GM12878 (cell line): ENCODE measurements at regions not wholly inside any gene's neighbourhood (a gene's known extent, or its start where the extent isn't known, plus 50 kb on each side); places are given as distances from the start of the nearest gene placed in this dataset.

Experiments
- ELK1 ChIP-seq: IDR thresholded peaks from 2 replicates; pipeline ENCODE4 v1.6.1; 2012; ENCODE audit warnings: low read depth, low read length, improper control_type of control experiment
- HDAC2 ChIP-seq: fragments of 200-600 bp; sonication (generic); IDR thresholded peaks from 2 replicates; pipeline ENCODE4 v1.6.1; 2017
- HSF1 ChIP-seq: fragments of 150-350 bp; IDR thresholded peaks from 2 replicates; pipeline ENCODE4 v1.6.1; 2014; ENCODE audit warnings: mild to moderate bottlenecking, low read depth, low read length
- KAT2A ChIP-seq: conservative IDR thresholded peaks from 2 replicates; pipeline ENCODE4 v1.6.1; 2011; ENCODE audit warnings: low read depth, low read length; ENCODE audit not compliant: control insufficient read depth
- MEF2B ChIP-seq: fragments of 450-650 bp; IDR thresholded peaks from 2 replicates; pipeline ENCODE4 v1.6.1; 2018; ENCODE audit warnings: mild to moderate bottlenecking, moderate library complexity; ENCODE audit not compliant: partially characterized antibody, poor library complexity, severe bottlenecking
- NR2C1 ChIP-seq: fragments of 450-650 bp; IDR thresholded peaks from 2 replicates; pipeline ENCODE4 v1.6.1; 2017; ENCODE audit warnings: antibody characterized with exemption, mild to moderate bottlenecking, moderate library complexity
- NR2F1 ChIP-seq: fragments of 450-650 bp; conservative IDR thresholded peaks from 2 replicates; pipeline ENCODE4 v1.6.1; 2017; ENCODE audit warnings: mild to moderate bottlenecking
- POLR2A ChIP-seq: IDR thresholded peaks from 2 replicates; pipeline ENCODE4 v1.6.1; 2011; ENCODE audit warnings: low read depth, mild to moderate bottlenecking, low read length
- PRDM15 ChIP-seq: fragments of 450-650 bp; formaldehyde crosslinking; IDR thresholded peaks from 2 replicates; pipeline ENCODE4 v1.4.0; 2020; ENCODE audit warnings: mild to moderate bottlenecking, moderate library complexity
- RBBP5 ChIP-seq: fragments of 200-600 bp; sonication (generic); conservative IDR thresholded peaks from 2 replicates; pipeline ENCODE4 v1.6.1; 2016
- RFX5 ChIP-seq: IDR thresholded peaks from 2 replicates; pipeline ENCODE4 v1.6.1; 2011; ENCODE audit warnings: low read depth, low read length, improper control_type of control experiment
- SIN3A ChIP-seq: IDR thresholded peaks from 2 replicates; pipeline ENCODE4 v1.6.1; 2012; ENCODE audit warnings: low read depth, low read length, improper control_type of control experiment
- SMAD5 ChIP-seq: IDR thresholded peaks from 2 replicates; pipeline ENCODE4 v1.6.1; 2016; ENCODE audit warnings: antibody characterized with exemption, low read depth
- SUPT20H ChIP-seq: IDR thresholded peaks from 2 replicates; pipeline ENCODE4 v1.6.1; 2011; ENCODE audit warnings: low read depth, mild to moderate bottlenecking, low read length, moderate library complexity, borderline replicate concordance; ENCODE audit not compliant: control insufficient read depth
- TCF12 ChIP-seq: IDR thresholded peaks from 2 replicates; pipeline ENCODE4 v1.6.1; 2011; ENCODE audit warnings: low read depth, mild to moderate bottlenecking, low read length
- ZBED1 ChIP-seq: IDR thresholded peaks from 2 replicates; pipeline ENCODE4 v1.6.1; 2016; ENCODE audit warnings: borderline replicate concordance
- ZNF24 ChIP-seq: fragments of 450-650 bp; IDR thresholded peaks from 2 replicates; pipeline ENCODE4 v1.6.1; 2017; ENCODE audit warnings: antibody characterized with exemption, mild to moderate bottlenecking
- TF ChIP-seq, protein P1 (sequence below): fragments of 450-650 bp; formaldehyde crosslinking; IDR thresholded peaks from 2 replicates; pipeline ENCODE4 v1.4.0; 2022; ENCODE audit warnings: mild to moderate bottlenecking, moderate library complexity
- TF ChIP-seq, protein P2 (sequence below): fragments of 450-650 bp; IDR thresholded peaks from 2 replicates; pipeline ENCODE4 v1.6.1; 2018; ENCODE audit warnings: mild to moderate bottlenecking, low read depth, moderate library complexity; ENCODE audit not compliant: partially characterized antibody

- TF ChIP-seq, protein P1, sequence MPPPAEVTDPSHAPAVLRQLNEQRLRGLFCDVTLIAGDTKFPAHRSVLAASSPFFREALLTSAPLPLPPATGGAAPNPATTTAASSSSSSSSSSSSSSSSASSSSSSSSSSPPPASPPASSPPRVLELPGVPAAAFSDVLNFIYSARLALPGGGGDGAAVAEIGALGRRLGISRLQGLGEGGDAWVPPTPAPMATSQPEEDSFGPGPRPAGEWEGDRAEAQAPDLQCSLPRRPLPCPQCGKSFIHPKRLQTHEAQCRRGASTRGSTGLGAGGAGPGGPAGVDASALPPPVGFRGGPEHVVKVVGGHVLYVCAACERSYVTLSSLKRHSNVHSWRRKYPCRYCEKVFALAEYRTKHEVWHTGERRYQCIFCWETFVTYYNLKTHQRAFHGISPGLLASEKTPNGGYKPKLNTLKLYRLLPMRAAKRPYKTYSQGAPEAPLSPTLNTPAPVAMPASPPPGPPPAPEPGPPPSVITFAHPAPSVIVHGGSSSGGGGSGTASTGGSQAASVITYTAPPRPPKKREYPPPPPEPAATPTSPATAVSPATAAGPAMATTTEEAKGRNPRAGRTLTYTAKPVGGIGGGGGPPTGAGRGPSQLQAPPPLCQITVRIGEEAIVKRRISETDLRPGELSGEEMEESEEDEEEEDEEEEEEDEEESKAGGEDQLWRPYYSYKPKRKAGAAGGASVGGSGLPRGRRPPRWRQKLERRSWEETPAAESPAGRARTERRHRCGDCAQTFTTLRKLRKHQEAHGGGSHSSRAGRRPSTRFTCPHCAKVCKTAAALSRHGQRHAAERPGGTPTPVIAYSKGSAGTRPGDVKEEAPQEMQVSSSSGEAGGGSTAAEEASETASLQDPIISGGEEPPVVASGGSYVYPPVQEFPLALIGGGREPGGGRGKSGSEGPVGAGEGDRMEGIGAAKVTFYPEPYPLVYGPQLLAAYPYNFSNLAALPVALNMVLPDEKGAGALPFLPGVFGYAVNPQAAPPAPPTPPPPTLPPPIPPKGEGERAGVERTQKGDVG (CRISPR knock-in tag): no peak
- TF ChIP-seq ZNF24 (no peak), MEF2B (no peak), NR2F1 (no peak), TCF12 (peak; percentile 61; the same call in 1 of the 2 replicates), POLR2A (peak; percentile 72), HDAC2 (no peak), PRDM15 (no peak), RBBP5 (no peak), SIN3A (peak; percentile 73), RFX5 (no peak), ELK1 (no peak), SUPT20H (no peak), KAT2A (no peak), NR2C1 (no peak), ZBED1 (peak; percentile 61; the same call in 1 of the 2 replicates), SMAD5 (peak; percentile 63; the same call in 1 of the 2 replicates), HSF1 (no peak)
- TF ChIP-seq, protein P2, sequence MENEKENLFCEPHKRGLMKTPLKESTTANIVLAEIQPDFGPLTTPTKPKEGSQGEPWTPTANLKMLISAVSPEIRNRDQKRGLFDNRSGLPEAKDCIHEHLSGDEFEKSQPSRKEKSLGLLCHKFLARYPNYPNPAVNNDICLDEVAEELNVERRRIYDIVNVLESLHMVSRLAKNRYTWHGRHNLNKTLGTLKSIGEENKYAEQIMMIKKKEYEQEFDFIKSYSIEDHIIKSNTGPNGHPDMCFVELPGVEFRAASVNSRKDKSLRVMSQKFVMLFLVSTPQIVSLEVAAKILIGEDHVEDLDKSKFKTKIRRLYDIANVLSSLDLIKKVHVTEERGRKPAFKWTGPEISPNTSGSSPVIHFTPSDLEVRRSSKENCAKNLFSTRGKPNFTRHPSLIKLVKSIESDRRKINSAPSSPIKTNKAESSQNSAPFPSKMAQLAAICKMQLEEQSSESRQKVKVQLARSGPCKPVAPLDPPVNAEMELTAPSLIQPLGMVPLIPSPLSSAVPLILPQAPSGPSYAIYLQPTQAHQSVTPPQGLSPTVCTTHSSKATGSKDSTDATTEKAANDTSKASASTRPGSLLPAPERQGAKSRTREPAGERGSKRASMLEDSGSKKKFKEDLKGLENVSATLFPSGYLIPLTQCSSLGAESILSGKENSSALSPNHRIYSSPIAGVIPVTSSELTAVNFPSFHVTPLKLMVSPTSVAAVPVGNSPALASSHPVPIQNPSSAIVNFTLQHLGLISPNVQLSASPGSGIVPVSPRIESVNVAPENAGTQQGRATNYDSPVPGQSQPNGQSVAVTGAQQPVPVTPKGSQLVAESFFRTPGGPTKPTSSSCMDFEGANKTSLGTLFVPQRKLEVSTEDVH: no peak
Observed at GRCh38 chr16:85554114-85554888, 58.8 kb upstream of the GSE1 start (continued).
